ENCODE measurements at regions not wholly inside any gene's neighbourhood (a gene's known extent, or its start where the extent isn't known, plus 50 kb on each side); places are given as distances from the start of the nearest gene placed in this dataset.

- Histone ChIP-seq H3K56ac (ENCODE audit: extremely low read depth, insufficient read depth, low read length) (no peak overlapping the region), H3K4me1 (ENCODE audit: control insufficient read depth, insufficient read depth, low read length) (no peaks in the 10 kb centered on the region), H2BK20ac (ENCODE audit: low read depth, low read length) (no peak overlapping the region), H2AK5ac (ENCODE audit: low read depth, low read length) (no peak overlapping the region), H3K36me3 (ENCODE audit: control insufficient read depth, insufficient read depth, low read length) (no peaks in the 10 kb centered on the region), H3K14ac (replicated peaks; ENCODE audit: low read depth, low read length) (no peak overlapping the region), H4K20me1 (ENCODE audit: insufficient read depth, low read length) (no peaks in the 10 kb centered on the region), H3K27me3 (ENCODE audit: control insufficient read depth, insufficient read depth, low read length) (no peaks in the 10 kb centered on the region), H3K27ac (ENCODE audit: insufficient read depth, low read length) (no peak overlapping the region), H3K4me2 (ENCODE audit: low read depth, low read length) (no peak overlapping the region), H3K18ac (ENCODE audit: low read depth, low read length) (no peak overlapping the region), H2BK15ac (ENCODE audit: low read depth, low read length) (no peak overlapping the region), H4K8ac (ENCODE audit: low read depth in 2 of 2, low read length in 2 of 2) (no peak overlapping the region), H2BK5ac (ENCODE audit: low read depth, low read length, poor library complexity, severe bottlenecking) (no peak overlapping the region), H2AK9ac (replicated peaks; ENCODE audit: low read depth, low read length, poor library complexity) (no peak overlapping the region), H3K4ac (ENCODE audit: low read depth, low read length) (no peak overlapping the region), H2BK120ac (ENCODE audit: low read depth, low read length) (no peak overlapping the region), H4K91ac (ENCODE audit: insufficient read depth, low read depth, low read length) (no peak overlapping the region), H3K9ac (ENCODE audit: low read depth, low read length) (no peak overlapping the region), H4K5ac (ENCODE audit: low read depth, low read length) (no peak overlapping the region), H3K23ac (ENCODE audit: low read depth, low read length) (no peak overlapping the region), H3K9me3 (ENCODE audit: control insufficient read depth, insufficient read depth, low read length) (no peaks in the 10 kb centered on the region), H3K9me1 (ENCODE audit: insufficient read depth, low read length) (no peaks in the 10 kb centered on the region), H2AFZ (replicated peaks; ENCODE audit: low read length, poor library complexity) (no peak overlapping the region), H3K4me3 (ENCODE audit: insufficient read depth, low read depth, low read length) (no peak overlapping the region), H3K79me1 (ENCODE audit: low read depth in 1 of 2, low read length in 2 of 2) (no peaks in the 10 kb centered on the region)
- intact Hi-C loops (cut with micrococcal nuclease) (no loop called here), in situ Hi-C loops (cut with MboI; ENCODE audit: low sequenced_read_pairs) (no loop called here), dilution Hi-C loops (cut with HindIII; ENCODE audit: low sequenced_read_pairs, unreplicated experiment) (no loop called here)
- ChIA-PET CTCF (no interaction called here), POLR2A (ENCODE audit: unreplicated experiment) (no interaction called here)
- DNase-seq (no peak), ATAC-seq (ENCODE audit: low read depth) (no peak)
- no TSS peak for BruUV-seq (replicated peaks)
- TF ChIP-seq RCOR1 (IDR thresholded peaks at IDR 0.05; ENCODE audit: insufficient replicate concordance, low read length): no peak
- TF ChIP-seq RFX5 (IDR thresholded peaks at IDR 0.05; ENCODE audit: low read depth, low read length): no peak
- no peak for TF ChIP-seq USF2 (IDR thresholded peaks at IDR 0.05; ENCODE audit: low read depth, low read length)
- TF ChIP-seq RAD21 (IDR thresholded peaks at IDR 0.05; ENCODE audit: low read length): no peak
- no peak for TF ChIP-seq MAZ (IDR thresholded peaks at IDR 0.05; ENCODE audit: borderline replicate concordance, low read depth, low read length)
- no peak for TF ChIP-seq CTCF (conservative IDR thresholded peaks at IDR 0.05; ENCODE audit: low read depth, low read length)
- TF ChIP-seq SMC3 (IDR thresholded peaks at IDR 0.05; ENCODE audit: low read depth, low read length): no peak
- no peak for TF ChIP-seq BHLHE40 (IDR thresholded peaks at IDR 0.05; ENCODE audit: low read depth, low read length)
- no peak for TF ChIP-seq NFE2L2 (IDR thresholded peaks at IDR 0.05; ENCODE audit: low read depth, low read length)
- no peak for TF ChIP-seq ELK1 (IDR thresholded peaks at IDR 0.05; ENCODE audit: borderline replicate concordance, low read depth, low read length)
- no CpG with 5 or more reads among the region's 5 CpGs for WGBS, 2 experiments (ENCODE audit: extremely low coverage in 2 of 2, insufficient read length in 1 of 2)
Observed at GRCh38 chr20:6864740-6865139, 97.3 kb downstream of the BMP2 start.
